ENCODE measurements at regions not wholly inside any gene's neighbourhood (a gene's known extent, or its start where the extent isn't known, plus 50 kb on each side); places are given as distances from the start of the nearest gene placed in this dataset.

- POLR2A ChIA-PET: no interaction called here
- BruUV-seq (replicated peaks): no TSS peak
Observed at GRCh38 chr2:128487650-128488387, 169.2 kb upstream of the HS6ST1 start.

More at GRCh38 chr2:128487650-128488387, 169.2 kb upstream of the HS6ST1 start:
- dilution Hi-C loops (cut with MboI; ENCODE audit: extremely low pct_ligation_motif_present, low sequenced_read_pairs) (no loop called here), intact Hi-C loops (cut with micrococcal nuclease) (no loop called here)
- H3K9me1 ChIP-seq (replicated peaks; ENCODE audit: control insufficient read depth, extremely low read depth, insufficient read depth, low read length): no peaks in the 10 kb centered on the region
- H4K20me1 ChIP-seq (replicated peaks; ENCODE audit: control insufficient read depth, extremely low read depth, insufficient read depth, low read length): no peaks in the 10 kb centered on the region
- H3K4me1 ChIP-seq (ENCODE audit: control insufficient read depth, extremely low read depth, insufficient read depth, low read length): no peaks in the 10 kb centered on the region
- H3K9me3 ChIP-seq (replicated peaks; ENCODE audit: control insufficient read depth, insufficient read depth, low read length): no peaks in the 10 kb centered on the region
- DNase-seq (ENCODE audit: low read depth, low spot score): no peak
- no peaks in the 10 kb centered on the region for H3K27me3 ChIP-seq (ENCODE audit: control insufficient read depth in 2 of 2, insufficient read depth in 2 of 2, low read length in 2 of 2)
- H3K4me3 ChIP-seq (replicated peaks in 1 of 3; ENCODE audit: insufficient read depth in 1 of 3, low read depth in 1 of 3, low read length in 3 of 3): no peak overlapping the region
- H3K36me3 ChIP-seq (ENCODE audit: control insufficient read depth in 2 of 2, extremely low read depth in 1 of 2, insufficient read depth in 2 of 2, low read length in 2 of 2): no peaks in the 10 kb centered on the region
- no peak overlapping the region for H3K9ac ChIP-seq (replicated peaks; ENCODE audit: extremely low read depth, insufficient read depth, low read length)
- no peak for TF ChIP-seq CTCF (IDR thresholded peaks at IDR 0.05; ENCODE audit: extremely low read depth in 1 of 2, insufficient read depth in 1 of 2, low read depth in 1 of 2, low read length in 2 of 2)
- no peak for TF ChIP-seq POLR2A (IDR thresholded peaks at IDR 0.05; ENCODE audit: low read depth, low read length)
- no peak for TF ChIP-seq EZH2 (IDR thresholded peaks at IDR 0.05; ENCODE audit: borderline replicate concordance, low read depth, low read length, severe bottlenecking)
- no peak for TF ChIP-seq POLR2AphosphoS5 (IDR thresholded peaks at IDR 0.05; ENCODE audit: insufficient read depth, low read depth, low read length)
- no peak for TF ChIP-seq MAX (IDR thresholded peaks at IDR 0.05; ENCODE audit: insufficient read depth, insufficient read length)
- no peak for TF ChIP-seq GATA2 (IDR thresholded peaks at IDR 0.05; ENCODE audit: insufficient read depth, insufficient read length, low read depth, low read length)
- TF ChIP-seq JUN (IDR thresholded peaks at IDR 0.05; ENCODE audit: borderline replicate concordance, insufficient read depth, insufficient read length, low read depth): no peak
- TF ChIP-seq MYC (IDR thresholded peaks at IDR 0.05; ENCODE audit: low read depth, low read length): no peak
- no peak for TF ChIP-seq FOS (IDR thresholded peaks at IDR 0.05; ENCODE audit: borderline replicate concordance, insufficient read depth, low read length)
- H3K4me2 ChIP-seq (ENCODE audit: insufficient read depth, low read length): no peak overlapping the region
- no peaks in the 10 kb centered on the region for H3K79me2 ChIP-seq (ENCODE audit: control insufficient read depth, insufficient read depth, low read length)
- CTCF ChIA-PET: no interaction called here
- no peak overlapping the region for H2AFZ ChIP-seq (ENCODE audit: low read depth, low read length)
- H3K27ac ChIP-seq (ENCODE audit: insufficient read depth, low read depth, low read length): no peak overlapping the region
- no peak for FAIRE-seq
